H9 (cell line): ENCODE measurements at regions not wholly inside any gene's neighbourhood (a gene's known extent, or its start where the extent isn't known, plus 50 kb on each side); places are given as distances from the start of the nearest gene placed in this dataset.

Experiments used
- DNase-seq: peaks from one replicate; pipeline ENCODE4 v3.0.0-alpha.2; 2017
- H2AFZ ChIP-seq: one replicate; pipeline ENCODE4 v1.6.1; 2013; ENCODE audit warnings: mild to moderate bottlenecking, low read length, control low read depth, moderate library complexity
- H2AK5ac ChIP-seq: 2 replicates; pipeline ENCODE4 v1.6.1; 2013; ENCODE audit warnings: low read length, control low read depth, mixed read lengths; ENCODE audit not compliant: insufficient read length
- H2BK120ac ChIP-seq: one replicate; pipeline ENCODE4 v1.6.1; 2013; ENCODE audit warnings: low read depth, mild to moderate bottlenecking, low read length, control low read depth, inconsistent platforms; ENCODE audit not compliant: poor library complexity, severe bottlenecking
- H2BK12ac ChIP-seq: 2 replicates; pipeline ENCODE4 v1.6.1; 2013; ENCODE audit warnings: low read length, control low read depth, mixed read lengths, low read depth; ENCODE audit not compliant: insufficient read length
- H2BK15ac ChIP-seq: 2 replicates; pipeline ENCODE4 v1.6.1; 2013; ENCODE audit warnings: low read depth, low read length, control low read depth
- H2BK20ac ChIP-seq: one replicate; pipeline ENCODE4 v1.6.1; 2013; ENCODE audit warnings: low read depth, mild to moderate bottlenecking, low read length, control low read depth, inconsistent platforms; ENCODE audit not compliant: poor library complexity, severe bottlenecking
- H2BK5ac ChIP-seq: 2 replicates; pipeline ENCODE4 v1.6.1; 2013; ENCODE audit warnings: low read length, control low read depth, mixed read lengths; ENCODE audit not compliant: insufficient read length
- H3K14ac ChIP-seq: 2 replicates; pipeline ENCODE4 v1.6.1; 2013; ENCODE audit warnings: low read length, control low read depth; ENCODE audit not compliant: insufficient read depth
- H3K18ac ChIP-seq: 2 replicates; pipeline ENCODE4 v1.6.1; 2013; ENCODE audit warnings: low read depth, mild to moderate bottlenecking, mixed read lengths, low read length, control low read depth; ENCODE audit not compliant: insufficient read length
- H3K23ac ChIP-seq: 2 replicates; pipeline ENCODE4 v1.6.1; 2013; ENCODE audit warnings: low read length, control low read depth, mixed read lengths, low read depth; ENCODE audit not compliant: insufficient read length
- H3K23me2 ChIP-seq: 2 replicates; pipeline ENCODE4 v1.6.1; 2013; ENCODE audit warnings: low read depth, mild to moderate bottlenecking, mixed read lengths, low read length, control low read depth; ENCODE audit not compliant: insufficient read length, poor library complexity, severe bottlenecking
- H3K27ac ChIP-seq: 2 replicates; pipeline ENCODE4 v1.5.1; 2013; ENCODE audit warnings: low read length, control low read depth, mixed read lengths, low read depth; ENCODE audit not compliant: insufficient read length
- H3K27me3 ChIP-seq: 2 replicates; pipeline ENCODE4 v1.6.1; 2013; ENCODE audit warnings: low read length, control low read depth, inconsistent platforms; ENCODE audit not compliant: insufficient read depth
- H3K4ac ChIP-seq: 2 replicates; pipeline ENCODE4 v1.6.1; 2013; ENCODE audit warnings: low read depth, mild to moderate bottlenecking, control low read depth, inconsistent platforms, low read length, moderate library complexity
- H3K4me1 ChIP-seq: 2 replicates; pipeline ENCODE4 v1.6.1; 2013; ENCODE audit warnings: low read length, control low read depth, inconsistent platforms; ENCODE audit not compliant: insufficient read depth
- H3K4me2 ChIP-seq: 2 replicates; pipeline ENCODE4 v1.6.1; 2013; ENCODE audit warnings: low read length, control low read depth, mixed read lengths; ENCODE audit not compliant: insufficient read length, insufficient read depth
- H3K56ac ChIP-seq: 2 replicates; pipeline ENCODE4 v1.6.1; 2013; ENCODE audit warnings: low read depth, mild to moderate bottlenecking, mixed read lengths, low read length, control low read depth; ENCODE audit not compliant: insufficient read length
- H3K79me1 ChIP-seq: 2 replicates; pipeline ENCODE4 v1.6.1; 2013; ENCODE audit warnings: low read depth, mild to moderate bottlenecking, moderate library complexity, low read length, control low read depth, inconsistent platforms; ENCODE audit not compliant: insufficient read depth, poor library complexity, severe bottlenecking
- H3K79me2 ChIP-seq: 2 replicates; pipeline ENCODE4 v1.6.1; 2013; ENCODE audit warnings: low read length, control low read depth, inconsistent platforms; ENCODE audit not compliant: insufficient read depth
- H3K9ac ChIP-seq: 2 replicates; pipeline ENCODE4 v1.6.1; 2013; ENCODE audit warnings: low read length, control low read depth, mixed read lengths; ENCODE audit not compliant: insufficient read length; ENCODE audit errors: extremely low read depth
- H3K9me3 ChIP-seq: one replicate; pipeline ENCODE4 v1.6.1; 2013; ENCODE audit warnings: low read depth, low read length, inconsistent platforms; ENCODE audit not compliant: control insufficient read depth
- H3T11ph ChIP-seq: one replicate; pipeline ENCODE4 v1.6.1; 2013; ENCODE audit warnings: mild to moderate bottlenecking, low read length, control low read depth, inconsistent platforms
- H4K20me1 ChIP-seq: one replicate; pipeline ENCODE4 v1.6.1; 2013; ENCODE audit not compliant: control insufficient read depth, insufficient read length, insufficient read depth
- H4K5ac ChIP-seq: 2 replicates; pipeline ENCODE4 v1.6.1; 2013; ENCODE audit warnings: low read depth, mild to moderate bottlenecking, mixed read lengths, low read length, control low read depth; ENCODE audit not compliant: insufficient read length
- H4K8ac ChIP-seq: replicated peaks from 2 replicates; pipeline ENCODE4 v1.6.1; 2013; ENCODE audit warnings: low read length, control low read depth, mixed read lengths, low read depth; ENCODE audit not compliant: insufficient read length
- H4K91ac ChIP-seq: 2 replicates; pipeline ENCODE4 v1.6.1; 2013; ENCODE audit warnings: low read depth, mild to moderate bottlenecking, moderate library complexity, mixed read lengths, low read length, control low read depth; ENCODE audit not compliant: insufficient read length
- H3K27ac Mint-ChIP-seq, 3 experiments: 2 replicates in 2 of 3; 3 replicates in 1 of 3; pipeline ENCODE4 v1.8.0; 2020 to 2021; ENCODE audit warnings: mixed read lengths in 3 of 3, mild to moderate bottlenecking in 1 of 3, moderate library complexity in 1 of 3
- H3K27me3 Mint-ChIP-seq: 2 replicates; pipeline ENCODE4 v1.8.0; 2021; ENCODE audit warnings: low read depth, mild to moderate bottlenecking, moderate library complexity, mixed read lengths
- H3K36me3 Mint-ChIP-seq, 3 experiments: 2 replicates in 2 of 3; 3 replicates in 1 of 3; pipeline ENCODE4 v1.8.0; 2020 to 2021; ENCODE audit warnings: low read depth in 3 of 3, mixed read lengths in 3 of 3; ENCODE audit not compliant: insufficient read depth in 1 of 3
- H3K4me1 Mint-ChIP-seq, 2 experiments: 2 replicates each; pipeline ENCODE4 v1.8.0; 2020; ENCODE audit warnings: mixed read lengths in 2 of 2
- H3K4me3 Mint-ChIP-seq, 2 experiments: 2 replicates in 1 of 2; 3 replicates in 1 of 2; pipeline ENCODE4 v1.8.0; 2020 to 2021; ENCODE audit warnings: mild to moderate bottlenecking in 2 of 2, mixed read lengths in 2 of 2, moderate library complexity in 1 of 2
- H3K9me3 Mint-ChIP-seq, 2 experiments: 2 replicates in 1 of 2; 3 replicates in 1 of 2; pipeline ENCODE4 v1.8.0; 2020; ENCODE audit warnings: mild to moderate bottlenecking in 2 of 2, mixed read lengths in 2 of 2, moderate library complexity in 1 of 2
- CTCF ChIP-seq: fragments of 200-600 bp; sonication (generic); conservative IDR thresholded peaks from 3 replicates; pipeline ENCODE4 v1.8.0; 2021; ENCODE audit warnings: antibody characterized with exemption, mild to moderate bottlenecking
- WGBS: extraction: QIAGEN DNeasy Blood & Tissue Kit; methylation state at CpG from one replicate; pipeline ENCODE4 v1.1.7; 2013; ENCODE audit warnings: missing lambda C conversion rate, low lambda C conversion rate, mixed read lengths; ENCODE audit not compliant: insufficient read length; ENCODE audit errors: extremely low coverage; 5-methylcytosine and 5-hydroxymethylcytosine counted together

GRCh38 chr13:39272994-39273393 is 234.7 kb downstream of the NHLRC3 start:
- Histone ChIP-seq H3K18ac (no peak overlapping the region), H2BK120ac (no peak overlapping the region), H3K4ac (no peak overlapping the region), H3K27me3 (no peaks in the 10 kb centered on the region), H3K79me2 (no peaks in the 10 kb centered on the region), H3K9ac (no peak overlapping the region), H3T11ph (no peak overlapping the region), H3K23me2 (no peaks in the 10 kb centered on the region), H3K27ac (no peak overlapping the region), H3K79me1 (no peaks in the 10 kb centered on the region), H2BK12ac (no peak overlapping the region), H3K4me2 (no peak overlapping the region), H3K14ac (no peak overlapping the region), H2BK15ac (no peak overlapping the region), H4K91ac (no peak overlapping the region), H3K23ac (no peak overlapping the region), H2AK5ac (no peak overlapping the region), H2BK5ac (no peak overlapping the region), H3K9me3 (no peaks in the 10 kb centered on the region), H2AFZ (no peak overlapping the region), H3K4me1 (peaks cover 2% of the 10 kb centered on the region; the same call in 1 of the 2 replicates), H3K56ac (no peak overlapping the region), H2BK20ac (no peak overlapping the region), H4K5ac (no peak overlapping the region), H4K8ac (no peak overlapping the region), H4K20me1 (no peaks in the 10 kb centered on the region)
- no peak overlapping the region for H3K4me3 Mint-ChIP-seq
- DNase-seq = no peak
- WGBS = no CpG with 5 or more reads among the region's 1 CpG
- H3K9me3 Mint-ChIP-seq = no peaks in the 10 kb centered on the region
- no peak for TF ChIP-seq CTCF
- H3K36me3 Mint-ChIP-seq = no peaks in the 10 kb centered on the region
- H3K4me1 Mint-ChIP-seq = peaks cover 7 to 11% of the 10 kb centered on the region in 2 experiments; a peak in 2 of 4 replicates
- H3K27ac Mint-ChIP-seq = no peak overlapping the region
- H3K27me3 Mint-ChIP-seq = peaks cover 27% of the 10 kb centered on the region
